GM20000 (cell line): ENCODE measurements at regions not wholly inside any gene's neighbourhood (a gene's known extent, or its start where the extent isn't known, plus 50 kb on each side); places are given as distances from the start of the nearest gene placed in this dataset.

Experiments
- DNase-seq: peaks from one replicate; pipeline ENCODE4 v3.0.0; 2012; ENCODE audit warnings: low spot score
- CTCF ChIP-seq: IDR thresholded peaks from 2 replicates; pipeline ENCODE4 v1.5.1; 2012; ENCODE audit warnings: mild to moderate bottlenecking, control low read depth; ENCODE audit errors: extremely low read depth, missing control alignments

DNA sequence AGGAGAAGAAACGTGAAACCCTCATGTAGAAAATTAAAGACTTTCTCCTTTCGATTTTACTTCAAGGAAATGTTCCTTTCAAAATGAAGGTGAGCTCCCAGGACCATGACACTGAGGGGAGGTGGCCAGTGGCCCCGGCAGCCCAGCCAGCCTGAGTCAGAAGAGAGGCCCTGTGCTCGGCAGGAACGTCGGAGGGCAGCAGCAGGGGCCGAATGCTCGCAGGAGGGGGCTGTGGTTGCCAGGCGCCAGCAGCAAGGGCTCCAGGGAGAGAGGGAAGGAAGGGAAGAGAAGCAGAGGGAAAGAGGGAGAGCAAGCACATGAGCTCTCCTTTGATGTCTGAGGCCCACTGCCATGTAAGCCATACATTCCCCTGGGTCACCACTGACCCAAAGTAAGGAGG, 73.3 kb upstream of the ACKR3 start:
- no peak for DNase-seq
- no peak for TF ChIP-seq CTCF

GRCh38 chr2:236498369-236498768, 71.3 kb upstream of the ACKR3 start:
- DNase-seq = no peak
- TF ChIP-seq CTCF = no peak

- TF ChIP-seq CTCF = no peak
- no peak for DNase-seq
These were observed 69.7 kb upstream of the ACKR3 start for GRCh38 chr2:236499691-236500578.

GRCh38 chr2:236501026-236501425, 68.6 kb upstream of the ACKR3 start:
- TF ChIP-seq CTCF = no peak
- DNase-seq = no peak

GRCh38 chr2:236501531-236501930, 68.1 kb upstream of the ACKR3 start:
- no peak for DNase-seq
- TF ChIP-seq CTCF = no peak

GRCh38 chr2:236503100-236503499, 66.5 kb upstream of the ACKR3 start:
- no peak for TF ChIP-seq CTCF
- no peak for DNase-seq

- TF ChIP-seq CTCF = no peak
- DNase-seq = no peak
These were observed 66.0 kb upstream of the ACKR3 start for GRCh38 chr2:236503583-236503982.
